ENCODE measurements at regions not wholly inside any gene's neighbourhood (a gene's known extent, or its start where the extent isn't known, plus 50 kb on each side); places are given as distances from the start of the nearest gene placed in this dataset.
"Not testable (repeated sequence)": the region's sequence is repeated elsewhere in the genome, so short reads cannot be mapped to it uniquely, and the experiment has no call there.

GRCh38 chr4:131339137-131339536 lies 1810.0 kb upstream of the PCDH10 start:
- DNase-seq (ENCODE audit: low spot score in 2 of 2, unreplicated experiment in 2 of 2), result no peak
- Mint-ChIP-seq H3K27ac (no peak overlapping the region), H3K27me3 (ENCODE audit: low read depth) (no peaks in the 10 kb centered on the region), H3K36me3 (no peaks in the 10 kb centered on the region), H3K4me1 (no peaks in the 10 kb centered on the region), H3K4me3 (no peak overlapping the region), H3K9me3 (no peaks in the 10 kb centered on the region)
- TF ChIP-seq CTCF (IDR thresholded peaks at IDR 0.05; ENCODE audit: unreplicated experiment), result no peak

GRCh38 chr4:131344761-131345160 lies 1804.3 kb upstream of the PCDH10 start:
- Mint-ChIP-seq H3K36me3 (no peaks in the 10 kb centered on the region), H3K4me1 (peaks cover 18% of the 10 kb centered on the region), H3K9me3 (no peaks in the 10 kb centered on the region), H3K4me3 (no peak overlapping the region), H3K27me3 (ENCODE audit: low read depth) (no peaks in the 10 kb centered on the region), H3K27ac (no peak overlapping the region)
- DNase-seq (ENCODE audit: low spot score in 2 of 2, unreplicated experiment in 2 of 2), result no peak
- no peak for TF ChIP-seq CTCF (IDR thresholded peaks at IDR 0.05; ENCODE audit: unreplicated experiment)

GRCh38 chr4:131347816-131348215 lies 1801.3 kb upstream of the PCDH10 start:
- Mint-ChIP-seq H3K27me3 (ENCODE audit: low read depth) (no peaks in the 10 kb centered on the region), H3K36me3 (no peaks in the 10 kb centered on the region), H3K27ac (no peak overlapping the region), H3K4me1 (peaks cover 18% of the 10 kb centered on the region), H3K4me3 (no peak overlapping the region), H3K9me3 (no peaks in the 10 kb centered on the region)
- no peak for TF ChIP-seq CTCF (IDR thresholded peaks at IDR 0.05; ENCODE audit: unreplicated experiment)
- DNase-seq (ENCODE audit: low spot score in 2 of 2, unreplicated experiment in 2 of 2), result no peak

- H3K27ac Mint-ChIP-seq, result no peak overlapping the region
- no peak for DNase-seq (ENCODE audit: low spot score in 2 of 2, unreplicated experiment in 2 of 2)
- no peaks in the 10 kb centered on the region for H3K27me3 Mint-ChIP-seq (ENCODE audit: low read depth)
- H3K36me3 Mint-ChIP-seq, result no peaks in the 10 kb centered on the region
- TF ChIP-seq CTCF (IDR thresholded peaks at IDR 0.05; ENCODE audit: unreplicated experiment), result no peak
- peaks cover 3% of the 10 kb centered on the region for H3K9me3 Mint-ChIP-seq
- no peak overlapping the region for H3K4me3 Mint-ChIP-seq
- peaks cover 18% of the 10 kb centered on the region for H3K4me1 Mint-ChIP-seq
These were observed 1800.8 kb upstream of the PCDH10 start for GRCh38 chr4:131348263-131348662.

- not testable (repeated sequence) for H3K36me3 Mint-ChIP-seq; H3K27me3 Mint-ChIP-seq (ENCODE audit: low read depth); H3K4me3 Mint-ChIP-seq; H3K9me3 Mint-ChIP-seq; H3K27ac Mint-ChIP-seq; DNase-seq (ENCODE audit: low spot score in 2 of 2, unreplicated experiment in 2 of 2)
- peaks cover 10% of the 10 kb centered on the region for H3K4me1 Mint-ChIP-seq
These were observed 1796.7 kb upstream of the PCDH10 start for GRCh38 chr4:131352371-131352770.

GRCh38 chr4:131366714-131367113 lies 1782.4 kb upstream of the PCDH10 start:
- H3K9me3 Mint-ChIP-seq, result peaks cover 16% of the 10 kb centered on the region
- peaks cover 6% of the 10 kb centered on the region for H3K4me1 Mint-ChIP-seq
- H3K4me3 Mint-ChIP-seq, result peak overlapping the region; percentile 7
- H3K27me3 Mint-ChIP-seq (ENCODE audit: low read depth), result no peaks in the 10 kb centered on the region
- no peaks in the 10 kb centered on the region for H3K36me3 Mint-ChIP-seq
- no peak for TF ChIP-seq CTCF (IDR thresholded peaks at IDR 0.05; ENCODE audit: unreplicated experiment)
- DNase-seq (ENCODE audit: low spot score in 2 of 2, unreplicated experiment in 2 of 2), result no peak
- peak overlapping the region; percentile 51 for H3K27ac Mint-ChIP-seq
